LNCAP (cell line): ENCODE measurements at regions not wholly inside any gene's neighbourhood (a gene's known extent, or its start where the extent isn't known, plus 50 kb on each side); places are given as distances from the start of the nearest gene placed in this dataset.

ENCODE experiments used
- TF ChIP-seq, protein P1 (sequence below): fragments of 450-650 bp; IDR thresholded peaks from 2 replicates; pipeline ENCODE4 v1.5.1; 2017; ENCODE audit warnings: mild to moderate bottlenecking

GRCh38 chr10:29946953-29947700, 112.3 kb downstream of the JCAD start:
- TF ChIP-seq, protein P1, sequence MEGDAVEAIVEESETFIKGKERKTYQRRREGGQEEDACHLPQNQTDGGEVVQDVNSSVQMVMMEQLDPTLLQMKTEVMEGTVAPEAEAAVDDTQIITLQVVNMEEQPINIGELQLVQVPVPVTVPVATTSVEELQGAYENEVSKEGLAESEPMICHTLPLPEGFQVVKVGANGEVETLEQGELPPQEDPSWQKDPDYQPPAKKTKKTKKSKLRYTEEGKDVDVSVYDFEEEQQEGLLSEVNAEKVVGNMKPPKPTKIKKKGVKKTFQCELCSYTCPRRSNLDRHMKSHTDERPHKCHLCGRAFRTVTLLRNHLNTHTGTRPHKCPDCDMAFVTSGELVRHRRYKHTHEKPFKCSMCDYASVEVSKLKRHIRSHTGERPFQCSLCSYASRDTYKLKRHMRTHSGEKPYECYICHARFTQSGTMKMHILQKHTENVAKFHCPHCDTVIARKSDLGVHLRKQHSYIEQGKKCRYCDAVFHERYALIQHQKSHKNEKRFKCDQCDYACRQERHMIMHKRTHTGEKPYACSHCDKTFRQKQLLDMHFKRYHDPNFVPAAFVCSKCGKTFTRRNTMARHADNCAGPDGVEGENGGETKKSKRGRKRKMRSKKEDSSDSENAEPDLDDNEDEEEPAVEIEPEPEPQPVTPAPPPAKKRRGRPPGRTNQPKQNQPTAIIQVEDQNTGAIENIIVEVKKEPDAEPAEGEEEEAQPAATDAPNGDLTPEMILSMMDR = no peak

DNA sequence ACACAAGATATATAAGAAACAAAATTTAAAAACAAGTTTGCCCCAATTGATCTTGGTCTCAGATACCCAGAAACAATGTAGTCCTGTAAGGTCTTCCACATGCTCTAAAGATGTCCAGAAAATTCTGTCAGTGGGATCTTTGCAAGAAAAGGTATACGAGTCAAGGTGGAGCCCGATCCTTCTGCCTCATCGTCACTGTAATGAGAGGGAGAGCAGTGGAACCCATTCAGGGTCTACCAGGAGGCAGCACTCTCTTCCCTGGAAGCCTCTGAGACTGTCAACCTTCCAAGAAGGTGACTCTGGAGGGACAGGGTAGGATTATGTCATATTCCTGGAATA, 112.8 kb downstream of the JCAD start:
- TF ChIP-seq, protein P1 = no peak

DNA sequence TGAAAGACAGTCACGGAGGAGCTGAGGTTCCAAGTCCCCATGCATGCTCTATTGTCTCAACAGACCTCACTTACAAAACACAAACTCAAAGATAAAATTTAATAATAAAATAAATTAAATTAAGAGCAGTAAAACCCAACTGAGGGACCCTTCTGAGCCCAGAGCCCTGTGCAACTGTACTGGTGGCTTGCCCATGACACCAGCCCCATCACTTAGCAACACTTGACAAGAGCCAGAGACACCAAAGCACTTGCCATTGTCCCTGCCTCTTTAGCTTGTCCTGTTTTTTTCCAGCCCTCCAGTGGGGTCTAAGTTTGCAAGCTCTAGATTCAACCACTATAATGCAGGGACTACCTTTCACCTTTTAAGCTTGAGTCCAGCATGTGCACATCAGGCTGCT, 117.9 kb downstream of the JCAD start:
- TF ChIP-seq, protein P1 = no peak

DNA sequence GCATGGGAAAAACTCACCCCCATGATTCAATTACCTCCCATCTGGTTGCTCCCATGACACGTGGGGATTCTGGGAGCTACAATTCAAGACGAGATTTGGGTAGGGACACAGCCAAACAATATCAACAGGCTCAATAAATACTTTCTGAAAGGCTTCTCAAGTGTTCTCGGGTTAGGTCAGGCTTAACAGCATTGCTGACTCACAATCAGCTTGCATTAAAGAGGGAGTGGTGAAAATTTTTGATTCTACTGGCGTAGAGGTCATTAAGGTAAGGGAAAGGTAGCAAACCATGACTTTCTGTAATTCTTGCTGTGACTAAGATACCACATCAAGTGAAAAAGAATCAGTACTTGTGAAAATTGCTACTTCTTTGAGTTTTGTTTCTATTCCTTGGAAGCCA, 126.4 kb downstream of the JCAD start:
- TF ChIP-seq, protein P1 = no peak

- TF ChIP-seq, protein P1 = no peak
These were observed 127.6 kb downstream of the JCAD start for GRCh38 chr10:29931833-29932232.

DNA sequence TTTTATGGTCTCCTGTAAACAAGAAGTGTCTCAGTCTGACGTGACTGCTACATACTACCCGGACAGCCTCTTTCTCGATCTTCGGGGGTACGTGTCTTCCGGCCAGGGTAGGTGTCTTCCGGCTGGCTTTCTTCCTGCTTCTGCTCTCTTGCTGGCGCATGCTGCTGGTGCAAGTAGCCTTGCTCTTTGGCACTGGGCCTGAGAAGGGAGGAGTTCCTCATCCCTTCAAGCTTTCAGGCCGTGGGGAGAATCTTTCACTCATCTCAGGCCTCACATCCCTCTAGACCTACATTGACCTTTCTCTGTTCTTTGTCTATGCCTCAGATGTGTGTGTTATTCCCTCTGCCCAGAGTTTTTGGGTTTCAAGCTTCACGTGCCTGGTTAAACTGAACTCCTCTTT, 130.4 kb downstream of the JCAD start:
- TF ChIP-seq, protein P1 = no peak

DNA sequence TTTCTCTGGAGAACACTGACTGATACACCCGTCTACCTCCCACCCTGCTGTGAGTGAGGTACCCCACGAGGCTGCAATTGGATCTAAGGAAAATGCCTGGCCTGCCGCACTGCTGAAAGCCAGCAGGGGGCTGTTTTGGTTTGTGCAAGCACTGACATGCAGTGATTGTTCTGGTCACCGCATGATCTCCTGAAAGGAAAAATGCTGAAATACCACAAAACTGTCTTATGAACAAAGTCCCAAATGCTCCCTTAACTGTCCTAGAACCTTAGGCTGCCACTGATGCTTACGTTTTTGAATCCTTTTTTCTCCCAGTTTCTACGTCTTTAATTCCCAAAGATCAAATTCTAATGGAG, 132.7 kb downstream of the JCAD start:
- TF ChIP-seq, protein P1 = no peak; the same call in 1 of the 2 replicates
